MM.1S (cell line): ENCODE measurements at regions not wholly inside any gene's neighbourhood (a gene's known extent, or its start where the extent isn't known, plus 50 kb on each side); places are given as distances from the start of the nearest gene placed in this dataset.

Experiments used
- CTCF ChIP-seq: fragments of 300-600 bp; sonication (generic); IDR thresholded peaks from 2 replicates; pipeline ENCODE4 v1.5.1; 2016; ENCODE audit warnings: antibody characterized with exemption, low read length, mixed read lengths
- EZH2 ChIP-seq: fragments of 300-600 bp; sonication (generic); optimal IDR thresholded peaks from 2 replicates; pipeline ENCODE3; 2017; ENCODE audit warnings: low read depth, mild to moderate bottlenecking, antibody characterized with exemption, low read length, mixed read lengths
- EZH2phosphoT487 ChIP-seq: fragments of 300-600 bp; sonication (generic); IDR thresholded peaks from 2 replicates; pipeline ENCODE4 v1.6.1; 2018; ENCODE audit warnings: antibody characterized with exemption, low read length

- TF ChIP-seq CTCF (no peak), EZH2 (no peak), EZH2phosphoT487 (no peak)
Measured at GRCh38 chr15:98519767-98520550, 128.4 kb upstream of the IGF1R start.
